Embryonic facial prominence (tissue), 1 donor: ENCODE measurements at regions not wholly inside any gene's neighbourhood (a gene's known extent, or its start where the extent isn't known, plus 50 kb on each side); places are given as distances from the start of the nearest gene placed in this dataset.

Experiments
- DNase-seq: peaks from one replicate; pipeline ENCODE4 v3.0.0-alpha.2; 2016; ENCODE audit errors: extremely low spot score

GRCh38 chr18:41371156-41372045, 583.6 kb upstream of the PIK3C3 start:
- DNase-seq: no peak

GRCh38 chr18:41370740-41371139, 584.3 kb upstream of the PIK3C3 start:
- DNase-seq: no peak

- no peak for DNase-seq
Measured at GRCh38 chr18:41357708-41358107, 597.3 kb upstream of the PIK3C3 start.

GRCh38 chr18:41353777-41354528, 601.1 kb upstream of the PIK3C3 start:
- no peak for DNase-seq

- no peak for DNase-seq
Measured at GRCh38 chr18:41351430-41351829, 603.6 kb upstream of the PIK3C3 start.

- DNase-seq: no peak
Measured at GRCh38 chr18:41347057-41347456, 608.0 kb upstream of the PIK3C3 start.

GRCh38 chr18:41343808-41344207, 611.2 kb upstream of the PIK3C3 start:
- no peak for DNase-seq

GRCh38 chr18:41338341-41338740, 616.7 kb upstream of the PIK3C3 start:
- DNase-seq: no peak

GRCh38 chr18:41331661-41332060, 623.4 kb upstream of the PIK3C3 start:
- no peak for DNase-seq

GRCh38 chr18:41326311-41326710, 628.7 kb upstream of the PIK3C3 start:
- no peak for DNase-seq

- DNase-seq: no peak
Measured at GRCh38 chr18:41324934-41325333, 630.1 kb upstream of the PIK3C3 start.

- DNase-seq: no peak
Measured at GRCh38 chr18:41324020-41324791, 630.8 kb upstream of the PIK3C3 start.

- no peak for DNase-seq
Measured at GRCh38 chr18:41323044-41323443, 632.0 kb upstream of the PIK3C3 start.

GRCh38 chr18:41320100-41320499, 634.9 kb upstream of the PIK3C3 start:
- DNase-seq: no peak

- no peak for DNase-seq
Measured at GRCh38 chr18:41315134-41315533, 639.9 kb upstream of the PIK3C3 start.

GRCh38 chr18:41311571-41312547, 643.2 kb upstream of the PIK3C3 start:
- DNase-seq: no peak

- DNase-seq: no peak
Measured at GRCh38 chr18:41297740-41298139, 657.3 kb upstream of the PIK3C3 start.

GRCh38 chr18:41269294-41269693, 685.7 kb upstream of the PIK3C3 start:
- no peak for DNase-seq

- DNase-seq: peak; percentile 2
Measured at GRCh38 chr18:41268271-41268670, 686.8 kb upstream of the PIK3C3 start.

GRCh38 chr18:41266616-41267015, 688.4 kb upstream of the PIK3C3 start:
- peak; percentile 2 for DNase-seq

- DNase-seq: no peak
Measured at GRCh38 chr18:41266204-41266603, 688.8 kb upstream of the PIK3C3 start.
